Thymus (tissue), 11 donors: ENCODE measurements at regions not wholly inside any gene's neighbourhood (a gene's known extent, or its start where the extent isn't known, plus 50 kb on each side); places are given as distances from the start of the nearest gene placed in this dataset.

Experiments
- DNase-seq, 9 donors: peaks; one replicate each; pipeline ENCODE4 v3.0.0-alpha.2; 2013; ENCODE audit warnings: low spot score in 9 of 9, low read depth in 6 of 9, missing footprints in 1 of 9
- H3K27ac ChIP-seq, 2 donors: one replicate each; pipeline ENCODE4 v1.5.1; 2013; ENCODE audit warnings: control low read depth in 1 of 2, low read depth in 1 of 2, low read length in 1 of 2, mild to moderate bottlenecking in 1 of 2, moderate library complexity in 1 of 2
- H3K27me3 ChIP-seq, 2 donors: one replicate each; pipeline ENCODE4 v1.5.1; 2013; ENCODE audit warnings: low read length in 1 of 2; ENCODE audit not compliant: control insufficient read depth in 2 of 2, insufficient read depth in 1 of 2
- H3K36me3 ChIP-seq, 2 donors: one replicate each; pipeline ENCODE4 v1.5.1; 2013; ENCODE audit warnings: low read length in 1 of 2, mild to moderate bottlenecking in 1 of 2, moderate library complexity in 1 of 2; ENCODE audit not compliant: control insufficient read depth in 2 of 2, insufficient read depth in 2 of 2
- H3K4me1 ChIP-seq, 2 donors: one replicate each; pipeline ENCODE4 v1.5.1; 2013; ENCODE audit warnings: low read length in 2 of 2; ENCODE audit not compliant: control insufficient read depth in 2 of 2, insufficient read depth in 2 of 2
- H3K4me3 ChIP-seq, 2 donors: one replicate each; pipeline ENCODE4 v1.5.1; 2013; ENCODE audit warnings: low read length in 2 of 2, control low read depth in 1 of 2, mild to moderate bottlenecking in 1 of 2
- H3K9me3 ChIP-seq, 2 donors: one replicate each; pipeline ENCODE4 v1.5.1; 2013; ENCODE audit warnings: low read length in 1 of 2, mild to moderate bottlenecking in 1 of 2; ENCODE audit not compliant: control insufficient read depth in 2 of 2, insufficient read depth in 1 of 2
- WGBS: extraction: QIAGEN DNeasy Blood & Tissue Kit; methylation state at CpG from one replicate; pipeline ENCODE4 v1.1.7; 2013; 5-methylcytosine and 5-hydroxymethylcytosine counted together
- donor health status: healthy.

DNA sequence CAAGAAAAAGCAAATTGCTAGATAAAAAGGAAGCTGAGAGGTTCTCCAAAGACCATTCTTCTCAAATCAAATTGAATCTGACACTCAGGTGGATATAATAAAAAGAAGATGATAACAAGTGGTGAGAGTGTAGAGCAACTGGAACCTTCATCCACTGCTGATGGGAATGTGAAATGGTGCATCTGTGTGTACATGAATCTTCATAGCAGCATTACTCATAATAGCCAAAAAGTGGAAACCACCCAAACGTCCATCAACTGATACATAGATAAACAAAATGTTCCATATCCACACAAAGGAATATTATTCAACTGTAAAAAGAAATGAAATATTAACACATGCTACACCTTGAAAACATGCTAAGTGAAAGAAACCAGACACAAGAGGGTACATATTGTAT is 357.2 kb upstream of the EPHA4 start:
- Histone ChIP-seq H3K27me3 (no peaks in the 10 kb centered on the region), H3K4me3 (no peak overlapping the region), H3K4me1 (no peaks in the 10 kb centered on the region), H3K27ac (no peak overlapping the region), H3K36me3 (no peaks in the 10 kb centered on the region), H3K9me3 (no peaks in the 10 kb centered on the region)
- DNase-seq, result no peak
- WGBS, result 74% methylated on average over 1 of the region's 1 CpG

DNA sequence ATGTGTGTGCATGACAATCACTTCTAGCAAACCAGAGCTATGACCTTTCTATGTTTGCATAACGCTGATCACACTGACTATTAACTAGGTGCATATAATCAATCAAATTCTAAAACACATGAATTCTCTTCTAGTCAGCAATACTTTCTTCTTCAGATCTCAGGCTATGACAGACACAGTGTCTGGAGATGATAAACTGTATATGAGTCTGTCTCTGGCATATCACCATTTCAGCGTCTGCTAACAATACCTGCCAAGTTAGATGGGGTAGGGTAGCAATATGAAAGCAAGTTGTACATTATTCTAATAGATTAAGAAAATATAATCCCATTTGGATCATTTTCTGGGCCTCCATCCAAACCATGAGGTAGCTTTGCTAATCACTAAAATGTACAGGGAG is 354.2 kb upstream of the EPHA4 start:
- no peak overlapping the region for H3K27ac ChIP-seq
- 87% methylated on average over 2 of the region's 2 CpGs for WGBS
- no peaks in the 10 kb centered on the region for H3K9me3 ChIP-seq
- no peak for DNase-seq
- H3K4me1 ChIP-seq, result no peaks in the 10 kb centered on the region
- H3K36me3 ChIP-seq, result no peaks in the 10 kb centered on the region
- no peaks in the 10 kb centered on the region for H3K27me3 ChIP-seq
- no peak overlapping the region for H3K4me3 ChIP-seq

DNA sequence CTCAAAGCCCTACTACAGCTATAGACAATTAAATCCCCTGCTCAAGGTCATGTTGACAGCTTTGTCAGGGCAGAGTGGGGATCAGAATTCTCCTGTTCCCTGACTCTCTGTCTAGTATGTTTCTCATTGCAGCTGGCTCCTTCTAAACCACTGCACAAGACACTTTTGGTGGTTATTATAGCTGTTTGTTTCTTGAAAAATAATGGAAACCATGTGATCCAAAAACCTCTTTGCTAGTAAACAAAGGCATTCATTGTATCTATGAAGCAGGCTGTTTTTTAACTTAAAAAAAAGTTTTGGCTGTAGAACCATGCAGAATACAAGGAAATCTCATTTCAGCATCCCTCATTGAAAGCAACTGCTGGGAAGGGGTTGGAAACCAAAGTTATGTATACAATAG is 352.5 kb upstream of the EPHA4 start:
- Histone ChIP-seq H3K27me3 (no peaks in the 10 kb centered on the region), H3K4me3 (no peak overlapping the region), H3K27ac (no peak overlapping the region), H3K9me3 (no peaks in the 10 kb centered on the region), H3K36me3 (no peaks in the 10 kb centered on the region), H3K4me1 (no peaks in the 10 kb centered on the region)
- DNase-seq, result no peak

DNA sequence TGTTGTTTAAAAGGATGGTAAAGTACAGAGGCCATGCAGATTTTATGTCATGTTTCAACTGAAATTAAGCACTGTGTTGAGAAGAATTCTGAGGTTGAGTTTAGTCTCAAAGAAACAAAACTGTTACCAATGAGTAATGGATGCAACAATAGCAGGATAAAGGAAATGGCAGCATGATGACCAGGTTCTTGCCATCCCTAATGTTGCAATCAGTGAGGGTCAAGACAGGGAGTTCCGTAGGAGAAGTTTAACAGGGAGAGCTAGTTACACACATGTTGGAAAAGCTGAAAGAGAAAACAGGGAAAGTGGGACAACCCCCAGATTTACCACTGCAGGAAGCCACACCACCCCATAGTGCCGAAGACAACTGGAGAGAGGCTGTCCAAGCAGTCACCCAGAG is 343.8 kb upstream of the EPHA4 start:
- WGBS, result 95% methylated on average over 2 of the region's 2 CpGs

DNA sequence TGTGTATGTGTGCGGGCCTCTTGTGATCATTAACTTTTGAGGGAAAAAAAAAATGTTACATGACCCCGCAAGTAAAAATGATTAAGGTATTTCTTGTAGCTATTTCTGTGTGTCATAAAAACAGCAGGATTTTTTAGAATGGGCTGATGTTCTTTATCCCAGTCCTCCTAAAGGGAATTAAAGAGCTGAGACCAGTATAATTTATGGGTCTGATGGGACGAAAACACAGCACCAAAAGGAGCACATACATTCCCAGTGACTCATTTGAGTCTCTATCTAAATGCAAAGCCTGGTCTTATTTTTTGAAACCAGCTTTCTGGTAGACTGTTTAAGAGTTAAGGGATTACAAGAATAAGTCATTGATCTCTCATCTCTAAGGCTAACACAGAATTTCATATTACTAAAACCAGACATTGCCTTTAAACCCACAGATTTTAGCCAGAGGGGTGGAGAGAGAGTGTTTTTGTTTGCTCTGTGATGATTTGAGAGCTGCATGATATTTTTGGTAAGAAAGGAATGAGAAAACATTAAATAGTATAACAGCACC is 342.3 kb upstream of the EPHA4 start:
- H3K9me3 ChIP-seq, result no peaks in the 10 kb centered on the region
- 64% methylated on average over 3 of the region's 3 CpGs for WGBS
- H3K4me3 ChIP-seq, result no peak overlapping the region
- H3K36me3 ChIP-seq, result no peaks in the 10 kb centered on the region
- no peaks in the 10 kb centered on the region for H3K27me3 ChIP-seq
- DNase-seq, result no peak
- H3K27ac ChIP-seq, result no peak overlapping the region
- H3K4me1 ChIP-seq, result no peaks in the 10 kb centered on the region

More for the DNA sequence above, 343.8 kb upstream of the EPHA4 start:
- H3K4me3 ChIP-seq, result no peak overlapping the region
- H3K36me3 ChIP-seq, result no peaks in the 10 kb centered on the region
- no peaks in the 10 kb centered on the region for H3K9me3 ChIP-seq
- no peaks in the 10 kb centered on the region for H3K27me3 ChIP-seq
- DNase-seq, result no peak
- H3K27ac ChIP-seq, result no peak overlapping the region
- no peaks in the 10 kb centered on the region for H3K4me1 ChIP-seq

DNA sequence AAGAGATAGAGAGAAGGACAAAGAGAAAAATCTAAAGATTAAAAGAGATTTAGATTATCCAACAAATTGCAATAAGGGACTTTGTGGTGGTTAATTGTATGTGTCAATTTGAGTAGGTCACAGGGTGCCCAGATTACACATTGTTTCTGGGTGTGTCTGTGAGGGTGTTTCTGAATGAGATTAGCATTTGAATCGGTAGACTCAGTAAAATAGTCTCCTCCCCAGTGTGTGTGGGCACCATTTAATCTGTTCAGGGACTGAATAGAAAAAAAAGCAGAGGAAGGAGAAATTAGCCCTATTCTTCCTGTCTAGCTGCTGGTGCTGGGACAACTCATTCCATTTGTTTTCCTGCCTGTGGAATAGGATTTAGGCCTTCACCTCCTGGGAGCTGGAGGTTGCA is 339.8 kb upstream of the EPHA4 start:
- Histone ChIP-seq H3K9me3 (no peaks in the 10 kb centered on the region), H3K4me1 (no peaks in the 10 kb centered on the region), H3K36me3 (no peaks in the 10 kb centered on the region), H3K27me3 (no peaks in the 10 kb centered on the region), H3K27ac (no peak overlapping the region), H3K4me3 (no peak overlapping the region)
- DNase-seq, result no peak
- 81% methylated on average over 1 of the region's 1 CpG for WGBS

DNA sequence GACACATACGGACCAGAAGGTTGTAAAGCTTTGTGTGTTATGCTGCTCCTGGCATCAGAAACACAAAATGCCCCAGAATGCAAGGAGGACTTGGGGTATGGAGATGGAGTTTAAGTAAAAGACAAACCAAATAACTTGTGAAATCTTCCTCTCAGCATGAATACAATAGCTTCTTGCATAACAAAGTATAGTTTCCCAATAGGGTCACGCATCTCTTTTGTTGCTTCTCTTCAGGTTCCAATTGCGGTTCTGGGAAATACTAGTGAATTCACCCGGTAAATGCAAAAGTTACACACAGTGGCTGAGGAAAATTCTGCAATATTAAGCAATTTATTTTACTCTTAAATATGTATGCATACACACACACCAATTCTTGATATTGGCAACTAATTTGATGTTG is 339.2 kb upstream of the EPHA4 start:
- Histone ChIP-seq H3K27me3 (no peaks in the 10 kb centered on the region), H3K27ac (no peak overlapping the region), H3K4me1 (no peaks in the 10 kb centered on the region), H3K4me3 (no peak overlapping the region), H3K36me3 (no peaks in the 10 kb centered on the region), H3K9me3 (no peaks in the 10 kb centered on the region)
- no peak for DNase-seq
- 95% methylated on average over 4 of the region's 4 CpGs for WGBS

DNA sequence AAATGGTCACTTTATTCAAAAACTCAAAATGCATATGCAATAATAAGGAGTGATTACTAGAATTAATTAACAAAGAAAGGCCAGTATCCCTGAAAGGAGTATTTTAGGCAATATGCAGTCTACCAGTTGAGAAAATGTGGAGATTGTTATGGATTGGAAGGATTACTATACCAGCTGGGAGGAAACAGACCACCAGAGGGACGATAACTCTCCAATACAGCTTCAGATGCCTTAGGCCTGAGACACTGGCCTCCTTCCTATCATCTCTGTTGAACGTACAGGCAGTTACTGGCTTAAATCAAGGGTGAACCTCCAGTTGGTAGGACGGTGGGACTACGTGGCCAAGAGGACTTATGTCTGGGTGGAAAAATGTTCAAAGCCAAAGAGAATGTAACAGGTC is 336.4 kb upstream of the EPHA4 start:
- H3K4me3 ChIP-seq, result no peak overlapping the region
- DNase-seq, result no peak
- H3K36me3 ChIP-seq, result no peaks in the 10 kb centered on the region
- H3K27ac ChIP-seq, result no peak overlapping the region
- 84% methylated on average over 4 of the region's 4 CpGs for WGBS
- H3K27me3 ChIP-seq, result no peaks in the 10 kb centered on the region
- H3K4me1 ChIP-seq, result no peaks in the 10 kb centered on the region
- no peaks in the 10 kb centered on the region for H3K9me3 ChIP-seq

DNA sequence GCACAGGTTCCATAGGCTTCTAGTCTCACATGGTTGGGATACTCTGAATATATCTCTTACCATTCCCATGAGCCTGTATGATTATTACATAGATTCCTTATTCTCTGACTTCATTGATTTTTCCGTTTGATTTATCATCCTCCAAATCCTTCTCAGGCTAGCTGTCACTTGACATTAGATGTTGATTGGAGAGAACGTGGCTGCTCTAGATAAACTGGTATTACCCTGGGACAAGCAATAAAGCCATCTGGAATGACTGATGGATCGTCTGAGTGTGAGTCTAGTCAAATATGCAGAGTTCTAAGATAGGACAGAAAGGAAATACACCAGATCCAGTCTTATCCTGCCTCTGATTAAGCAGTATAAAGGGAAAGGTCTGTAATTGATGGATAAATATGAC is 325.6 kb upstream of the EPHA4 start:
- Histone ChIP-seq H3K4me3 (no peak overlapping the region), H3K27me3 (no peaks in the 10 kb centered on the region), H3K9me3 (no peaks in the 10 kb centered on the region), H3K36me3 (no peaks in the 10 kb centered on the region), H3K4me1 (no peaks in the 10 kb centered on the region), H3K27ac (no peak overlapping the region)
- no peak for DNase-seq
- WGBS, result 72% methylated on average over 3 of the region's 3 CpGs
